Renal pelvis (tissue), 1 donor: ENCODE measurements at regions not wholly inside any gene's neighbourhood (a gene's known extent, or its start where the extent isn't known, plus 50 kb on each side); places are given as distances from the start of the nearest gene placed in this dataset.
"Not testable (repeated sequence)": the region's sequence is repeated elsewhere in the genome, so short reads cannot be mapped to it uniquely, and the experiment has no call there.

Source experiments
- DNase-seq: peaks from one replicate; pipeline ENCODE4 v3.0.0-alpha.2; 2013

GRCh38 chr15:26260517-26261133 lies 397.5 kb upstream of the ATP10A start:
- peak; percentile 41 for DNase-seq

- DNase-seq: no peak
Observed at GRCh38 chr15:26259581-26259980, 396.5 kb upstream of the ATP10A start.

- DNase-seq: not testable (repeated sequence)
Observed at GRCh38 chr15:26244782-26245181, 381.7 kb upstream of the ATP10A start.

- DNase-seq: no peak
Observed at GRCh38 chr15:26243382-26243781, 380.3 kb upstream of the ATP10A start.

GRCh38 chr15:26242565-26243071 lies 379.5 kb upstream of the ATP10A start:
- DNase-seq: no peak

GRCh38 chr15:26235864-26236263 lies 372.7 kb upstream of the ATP10A start:
- no peak for DNase-seq

- DNase-seq: no peak
Observed at GRCh38 chr15:26234976-26235767, 372.0 kb upstream of the ATP10A start.

GRCh38 chr15:26232691-26233090 lies 369.6 kb upstream of the ATP10A start:
- peak; percentile 21 for DNase-seq

- no peak for DNase-seq
Observed at GRCh38 chr15:26231096-26231495, 368.0 kb upstream of the ATP10A start.

GRCh38 chr15:26224266-26224665 lies 361.1 kb upstream of the ATP10A start:
- DNase-seq: no peak

GRCh38 chr15:26223720-26224119 lies 360.6 kb upstream of the ATP10A start:
- DNase-seq: no peak

GRCh38 chr15:26222781-26223180 lies 359.7 kb upstream of the ATP10A start:
- no peak for DNase-seq

GRCh38 chr15:26217043-26217442 lies 353.9 kb upstream of the ATP10A start:
- DNase-seq: not testable (repeated sequence)

- no peak for DNase-seq
Observed at GRCh38 chr15:26214290-26214689, 351.2 kb upstream of the ATP10A start.

- no peak for DNase-seq
Observed at GRCh38 chr15:26213427-26213826, 350.3 kb upstream of the ATP10A start.

GRCh38 chr15:26212109-26212508 lies 349.0 kb upstream of the ATP10A start:
- DNase-seq: no peak

- DNase-seq: no peak
Observed at GRCh38 chr15:26210980-26211379, 347.9 kb upstream of the ATP10A start.

- no peak for DNase-seq
Observed at GRCh38 chr15:26201177-26201858, 338.2 kb upstream of the ATP10A start.

GRCh38 chr15:26200427-26200826 lies 337.3 kb upstream of the ATP10A start:
- DNase-seq: no peak

GRCh38 chr15:26197719-26198118 lies 334.6 kb upstream of the ATP10A start:
- DNase-seq: no peak

GRCh38 chr15:26197060-26197459 lies 333.9 kb upstream of the ATP10A start:
- DNase-seq: no peak

GRCh38 chr15:26191193-26191592 lies 328.1 kb upstream of the ATP10A start:
- no peak for DNase-seq

- DNase-seq: not testable (repeated sequence)
Observed at GRCh38 chr15:26186138-26186537, 323.0 kb upstream of the ATP10A start.
